Liver (tissue), 3 donors: ENCODE measurements at regions not wholly inside any gene's neighbourhood (a gene's known extent, or its start where the extent isn't known, plus 50 kb on each side); places are given as distances from the start of the nearest gene placed in this dataset.

ENCODE experiments used
- JUND ChIP-seq, 2 donors: IDR thresholded peaks; 2 replicates each; pipeline ENCODE4 v1.6.1; 2016; ENCODE audit warnings: antibody characterized with exemption in 2 of 2
- SP1 ChIP-seq: IDR thresholded peaks from 2 replicates; pipeline ENCODE4 v1.6.1; 2018; ENCODE audit warnings: antibody characterized with exemption, mild to moderate bottlenecking
- TF ChIP-seq, protein P1 (sequence below): IDR thresholded peaks from 2 replicates; pipeline ENCODE4 v1.6.1; 2016; ENCODE audit warnings: antibody characterized with exemption
- TF ChIP-seq, protein P2 (sequence below): fragments of 150-350 bp; IDR thresholded peaks from 2 replicates; pipeline ENCODE4 v1.5.1; 2017; ENCODE audit warnings: improper control_type of control experiment, low read depth, low read length; ENCODE audit not compliant: missing input control
- donor health status: healthy.
- donor health status: healthy.

DNA sequence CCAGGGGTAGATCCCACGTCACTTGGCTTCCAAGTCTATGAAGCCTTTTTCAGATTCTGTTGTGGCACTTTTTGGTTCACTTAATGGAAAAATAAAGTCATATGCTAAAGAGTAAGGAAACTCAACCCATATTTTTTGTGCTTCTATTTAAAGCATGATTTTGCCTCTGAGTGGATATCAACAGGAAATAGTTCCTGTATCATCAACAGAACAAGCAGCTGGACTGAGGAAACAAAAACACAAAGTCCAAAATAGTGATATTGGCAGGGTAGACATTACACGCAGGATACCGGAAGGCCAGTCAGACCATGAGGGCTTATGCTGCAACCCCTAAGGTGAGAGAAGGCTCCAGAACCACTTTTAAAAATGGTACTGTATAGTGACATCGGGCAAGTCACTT, 248.3 kb upstream of the ANO5 start:
- TF ChIP-seq, protein P1, sequence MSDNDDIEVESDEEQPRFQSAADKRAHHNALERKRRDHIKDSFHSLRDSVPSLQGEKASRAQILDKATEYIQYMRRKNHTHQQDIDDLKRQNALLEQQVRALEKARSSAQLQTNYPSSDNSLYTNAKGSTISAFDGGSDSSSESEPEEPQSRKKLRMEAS: peak; percentile 8
- TF ChIP-seq, protein P2, sequence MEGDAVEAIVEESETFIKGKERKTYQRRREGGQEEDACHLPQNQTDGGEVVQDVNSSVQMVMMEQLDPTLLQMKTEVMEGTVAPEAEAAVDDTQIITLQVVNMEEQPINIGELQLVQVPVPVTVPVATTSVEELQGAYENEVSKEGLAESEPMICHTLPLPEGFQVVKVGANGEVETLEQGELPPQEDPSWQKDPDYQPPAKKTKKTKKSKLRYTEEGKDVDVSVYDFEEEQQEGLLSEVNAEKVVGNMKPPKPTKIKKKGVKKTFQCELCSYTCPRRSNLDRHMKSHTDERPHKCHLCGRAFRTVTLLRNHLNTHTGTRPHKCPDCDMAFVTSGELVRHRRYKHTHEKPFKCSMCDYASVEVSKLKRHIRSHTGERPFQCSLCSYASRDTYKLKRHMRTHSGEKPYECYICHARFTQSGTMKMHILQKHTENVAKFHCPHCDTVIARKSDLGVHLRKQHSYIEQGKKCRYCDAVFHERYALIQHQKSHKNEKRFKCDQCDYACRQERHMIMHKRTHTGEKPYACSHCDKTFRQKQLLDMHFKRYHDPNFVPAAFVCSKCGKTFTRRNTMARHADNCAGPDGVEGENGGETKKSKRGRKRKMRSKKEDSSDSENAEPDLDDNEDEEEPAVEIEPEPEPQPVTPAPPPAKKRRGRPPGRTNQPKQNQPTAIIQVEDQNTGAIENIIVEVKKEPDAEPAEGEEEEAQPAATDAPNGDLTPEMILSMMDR: no peak
- TF ChIP-seq JUND (IDR thresholded peaks at IDR 0.05) (peak in 1 of 2 donors; percentile 56), SP1 (peak; percentile 32)
